ENCODE measurements at regions not wholly inside any gene's neighbourhood (a gene's known extent, or its start where the extent isn't known, plus 50 kb on each side); places are given as distances from the start of the nearest gene placed in this dataset.

DNA sequence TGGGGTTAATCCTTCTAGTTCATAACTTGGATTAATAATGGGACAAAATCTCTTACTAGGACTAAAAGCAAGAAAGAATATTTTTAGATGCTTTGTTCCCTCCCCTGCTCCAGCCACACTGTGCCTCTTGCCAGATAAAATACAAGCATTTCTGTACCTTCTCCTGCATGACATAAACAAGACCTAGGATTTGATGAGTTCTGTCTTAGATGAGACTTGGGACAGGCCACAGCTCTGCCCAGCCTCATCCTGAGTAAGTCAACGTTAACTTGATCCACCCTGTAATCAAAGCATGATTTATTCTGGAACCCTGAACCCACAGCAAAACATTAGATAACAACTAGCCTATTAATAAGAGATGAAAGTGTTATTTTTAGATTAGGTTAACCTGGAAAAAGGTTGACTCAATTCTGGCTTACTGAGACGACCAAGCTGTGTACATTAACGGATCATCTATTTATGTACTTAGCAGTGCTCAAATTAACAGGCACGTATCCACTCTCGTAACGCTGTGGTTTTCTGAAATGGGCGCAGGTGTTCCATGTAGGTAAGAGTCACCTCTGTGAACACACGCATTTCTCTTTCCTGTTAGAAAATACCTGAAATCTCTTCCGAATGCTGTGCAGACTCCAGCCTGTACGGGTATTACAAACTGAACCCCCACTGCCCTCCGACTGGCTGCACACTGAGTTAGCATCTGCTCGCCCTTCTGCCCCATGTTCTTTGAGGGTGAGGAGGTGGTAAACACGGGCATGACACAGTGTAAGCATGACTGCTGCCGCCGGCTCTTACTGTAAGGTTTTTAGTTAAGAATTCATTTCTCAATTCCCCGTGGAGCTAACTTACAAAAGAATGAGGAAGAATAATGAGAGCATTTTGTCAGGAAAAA lies 132.1 kb upstream of the FOXQ1 start:
- TF ChIP-seq, protein P1, sequence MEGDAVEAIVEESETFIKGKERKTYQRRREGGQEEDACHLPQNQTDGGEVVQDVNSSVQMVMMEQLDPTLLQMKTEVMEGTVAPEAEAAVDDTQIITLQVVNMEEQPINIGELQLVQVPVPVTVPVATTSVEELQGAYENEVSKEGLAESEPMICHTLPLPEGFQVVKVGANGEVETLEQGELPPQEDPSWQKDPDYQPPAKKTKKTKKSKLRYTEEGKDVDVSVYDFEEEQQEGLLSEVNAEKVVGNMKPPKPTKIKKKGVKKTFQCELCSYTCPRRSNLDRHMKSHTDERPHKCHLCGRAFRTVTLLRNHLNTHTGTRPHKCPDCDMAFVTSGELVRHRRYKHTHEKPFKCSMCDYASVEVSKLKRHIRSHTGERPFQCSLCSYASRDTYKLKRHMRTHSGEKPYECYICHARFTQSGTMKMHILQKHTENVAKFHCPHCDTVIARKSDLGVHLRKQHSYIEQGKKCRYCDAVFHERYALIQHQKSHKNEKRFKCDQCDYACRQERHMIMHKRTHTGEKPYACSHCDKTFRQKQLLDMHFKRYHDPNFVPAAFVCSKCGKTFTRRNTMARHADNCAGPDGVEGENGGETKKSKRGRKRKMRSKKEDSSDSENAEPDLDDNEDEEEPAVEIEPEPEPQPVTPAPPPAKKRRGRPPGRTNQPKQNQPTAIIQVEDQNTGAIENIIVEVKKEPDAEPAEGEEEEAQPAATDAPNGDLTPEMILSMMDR (IDR thresholded peaks at IDR 0.05; ENCODE audit: insufficient read depth, missing control alignments), result no peak
- FAIRE-seq (peak; percentile 11), DNase-seq (ENCODE audit: insufficient read length, low spot score) (no peak)

- TF ChIP-seq, protein P1 (IDR thresholded peaks at IDR 0.05; ENCODE audit: insufficient read depth, missing control alignments), result no peak
- FAIRE-seq (no peak), DNase-seq (ENCODE audit: insufficient read length, low spot score) (no peak)
Observed at GRCh38 chr6:1178590-1178989, 133.3 kb upstream of the FOXQ1 start.

DNA sequence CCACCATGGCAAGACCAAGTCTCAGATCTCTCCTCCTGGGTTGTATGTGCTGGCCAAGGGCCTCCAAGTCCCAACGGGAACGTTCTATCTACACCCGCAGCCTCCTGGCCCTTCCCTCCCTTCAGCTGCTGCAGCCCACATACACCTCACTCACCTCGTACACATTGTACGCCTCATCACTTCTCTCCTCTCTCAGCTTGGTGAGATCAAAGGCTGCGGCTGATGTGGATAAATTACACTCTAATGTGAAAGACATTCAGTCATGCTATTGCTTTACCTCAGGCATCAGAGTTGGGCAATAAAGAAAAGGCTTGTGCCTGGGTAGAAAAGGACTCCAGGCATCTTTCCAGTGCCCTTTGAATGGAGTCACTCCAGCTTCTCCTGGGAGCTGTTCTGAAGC lies 135.3 kb upstream of the FOXQ1 start:
- no peak for FAIRE-seq
- DNase-seq (ENCODE audit: insufficient read length, low spot score), result no peak
- TF ChIP-seq, protein P1 (IDR thresholded peaks at IDR 0.05; ENCODE audit: insufficient read depth, missing control alignments), result no peak

GRCh38 chr6:1175877-1176276 lies 136.0 kb upstream of the FOXQ1 start:
- TF ChIP-seq, protein P1 (IDR thresholded peaks at IDR 0.05; ENCODE audit: insufficient read depth, missing control alignments), result no peak
- FAIRE-seq (no peak), DNase-seq (ENCODE audit: insufficient read length, low spot score) (no peak)

DNA sequence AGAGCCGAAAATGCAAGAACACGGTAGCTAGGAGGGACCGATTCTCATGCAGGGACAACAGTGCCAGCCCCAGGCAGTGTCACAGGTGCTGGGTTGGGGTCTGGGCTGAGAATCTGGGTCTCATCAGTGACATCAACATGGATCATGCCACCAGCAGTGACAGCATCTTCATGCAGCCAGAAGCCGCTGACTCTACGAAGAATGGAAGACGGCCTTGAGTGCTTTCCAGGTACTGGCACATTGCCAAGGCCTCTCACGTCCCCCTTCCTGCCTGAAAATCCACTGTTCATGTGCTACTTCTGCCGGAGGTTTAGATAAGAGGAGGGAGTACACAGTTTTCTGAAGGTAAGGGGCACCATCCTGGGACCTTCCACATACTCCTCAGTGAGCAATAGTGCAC lies 141.1 kb upstream of the FOXQ1 start:
- TF ChIP-seq, protein P1 (IDR thresholded peaks at IDR 0.05; ENCODE audit: insufficient read depth, missing control alignments), result no peak
- FAIRE-seq (no peak), DNase-seq (ENCODE audit: insufficient read length, low spot score) (no peak)

- FAIRE-seq (no peak), DNase-seq (ENCODE audit: insufficient read length, low spot score) (no peak)
- TF ChIP-seq, protein P1 (IDR thresholded peaks at IDR 0.05; ENCODE audit: insufficient read depth, missing control alignments), result no peak
Observed at GRCh38 chr6:1164600-1164999, 147.3 kb upstream of the FOXQ1 start.

DNA sequence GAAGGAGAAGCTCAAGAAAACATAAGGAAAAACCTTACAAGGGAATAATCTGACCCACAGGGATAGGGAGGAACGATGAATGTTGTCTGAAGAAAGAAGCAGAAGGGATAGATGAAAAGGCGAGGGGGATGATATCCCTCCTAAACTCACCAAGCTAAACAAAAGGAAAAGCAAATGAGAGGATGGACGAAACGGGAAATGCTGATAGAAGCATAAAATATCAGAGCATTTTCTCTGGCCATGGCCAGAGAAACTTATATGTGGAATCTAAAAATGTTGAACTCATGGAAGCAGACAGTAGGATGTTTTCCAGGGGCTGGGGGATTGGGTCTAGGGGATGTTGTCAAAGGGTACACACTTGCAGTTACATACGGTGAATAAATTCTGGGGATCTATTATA lies 148.4 kb upstream of the FOXQ1 start:
- TF ChIP-seq, protein P1 (IDR thresholded peaks at IDR 0.05; ENCODE audit: insufficient read depth, missing control alignments), result no peak
- no peak for FAIRE-seq
- DNase-seq (ENCODE audit: insufficient read length, low spot score), result no peak
